ENCODE measurements at regions not wholly inside any gene's neighbourhood (a gene's known extent, or its start where the extent isn't known, plus 50 kb on each side); places are given as distances from the start of the nearest gene placed in this dataset.

DNA sequence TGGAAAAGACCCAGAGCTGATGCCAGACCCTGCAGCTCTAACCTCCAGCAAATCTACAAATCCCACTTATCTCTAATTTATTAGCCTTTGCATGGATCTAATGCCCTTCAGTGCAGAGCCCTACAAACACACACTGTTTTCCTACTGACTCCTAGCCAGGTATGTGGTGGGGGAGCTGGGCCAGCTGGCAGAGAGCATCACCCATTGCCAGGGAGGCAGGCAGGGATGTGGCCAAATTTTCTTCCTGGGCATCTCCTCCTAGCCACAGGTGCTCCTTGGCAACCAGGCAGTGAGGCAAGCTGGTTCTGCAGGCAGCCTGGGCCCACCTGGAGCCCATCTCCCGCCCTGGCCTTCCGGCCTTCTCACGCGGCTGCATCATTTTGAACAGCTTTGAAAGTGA is 55.9 kb upstream of the EMX2 start:
- TF ChIP-seq CTCF (IDR thresholded peaks at IDR 0.05), result no peak
- no peak for TF ChIP-seq MYC (IDR thresholded peaks at IDR 0.05; ENCODE audit: borderline replicate concordance, low read length)
- TF ChIP-seq RARB (CRISPR knock-in tag; IDR thresholded peaks at IDR 0.05), result no peak
- TF ChIP-seq BHLHE40 (IDR thresholded peaks at IDR 0.05; ENCODE audit: low read depth, low read length), result no peak
- TF ChIP-seq, protein P1, sequence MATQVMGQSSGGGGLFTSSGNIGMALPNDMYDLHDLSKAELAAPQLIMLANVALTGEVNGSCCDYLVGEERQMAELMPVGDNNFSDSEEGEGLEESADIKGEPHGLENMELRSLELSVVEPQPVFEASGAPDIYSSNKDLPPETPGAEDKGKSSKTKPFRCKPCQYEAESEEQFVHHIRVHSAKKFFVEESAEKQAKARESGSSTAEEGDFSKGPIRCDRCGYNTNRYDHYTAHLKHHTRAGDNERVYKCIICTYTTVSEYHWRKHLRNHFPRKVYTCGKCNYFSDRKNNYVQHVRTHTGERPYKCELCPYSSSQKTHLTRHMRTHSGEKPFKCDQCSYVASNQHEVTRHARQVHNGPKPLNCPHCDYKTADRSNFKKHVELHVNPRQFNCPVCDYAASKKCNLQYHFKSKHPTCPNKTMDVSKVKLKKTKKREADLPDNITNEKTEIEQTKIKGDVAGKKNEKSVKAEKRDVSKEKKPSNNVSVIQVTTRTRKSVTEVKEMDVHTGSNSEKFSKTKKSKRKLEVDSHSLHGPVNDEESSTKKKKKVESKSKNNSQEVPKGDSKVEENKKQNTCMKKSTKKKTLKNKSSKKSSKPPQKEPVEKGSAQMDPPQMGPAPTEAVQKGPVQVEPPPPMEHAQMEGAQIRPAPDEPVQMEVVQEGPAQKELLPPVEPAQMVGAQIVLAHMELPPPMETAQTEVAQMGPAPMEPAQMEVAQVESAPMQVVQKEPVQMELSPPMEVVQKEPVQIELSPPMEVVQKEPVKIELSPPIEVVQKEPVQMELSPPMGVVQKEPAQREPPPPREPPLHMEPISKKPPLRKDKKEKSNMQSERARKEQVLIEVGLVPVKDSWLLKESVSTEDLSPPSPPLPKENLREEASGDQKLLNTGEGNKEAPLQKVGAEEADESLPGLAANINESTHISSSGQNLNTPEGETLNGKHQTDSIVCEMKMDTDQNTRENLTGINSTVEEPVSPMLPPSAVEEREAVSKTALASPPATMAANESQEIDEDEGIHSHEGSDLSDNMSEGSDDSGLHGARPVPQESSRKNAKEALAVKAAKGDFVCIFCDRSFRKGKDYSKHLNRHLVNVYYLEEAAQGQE (IDR thresholded peaks at IDR 0.05), result no peak
- TF ChIP-seq ELK1 (IDR thresholded peaks at IDR 0.05; ENCODE audit: low read depth, low read length), result no peak
- TF ChIP-seq KDM1A (IDR thresholded peaks at IDR 0.05; ENCODE audit: low read depth), result no peak

Measured in A549 (cell line).